Endothelial cell of umbilical vein (primary cell): ENCODE measurements at regions not wholly inside any gene's neighbourhood (a gene's known extent, or its start where the extent isn't known, plus 50 kb on each side); places are given as distances from the start of the nearest gene placed in this dataset.

Experiments used
- BruUV-seq: library from RNA; stranded (reverse); fragments of 400-500 nt; replicated peaks from 2 replicates; lab custom pipeline; 2021; lab: Mats Ljungman, UMichigan
- CTCF ChIA-PET: fragments of 300-600, 350-600 bp; sonication (Branson Sonifier 250); formaldehyde crosslinking; loops from one replicate; lab custom pipeline; 2021; ENCODE audit warnings: antibody characterized with exemption, inconsistent platforms; lab: Charles Lee
- POLR2A ChIA-PET: fragments of 300-600, 350-600 bp; sonication (Branson Sonifier 250); formaldehyde crosslinking; loops from one replicate; lab custom pipeline; 2021; ENCODE audit warnings: antibody characterized with exemption, inconsistent platforms; lab: Charles Lee
- DNase-seq: peaks from one replicate; pipeline ENCODE4 v3.0.0-alpha.2; 2011; ENCODE audit warnings: low read depth, low spot score
- FAIRE-seq: peaks from 2 replicates; lab custom pipeline; 2011; peaks lifted over from hg19 to GRCh38; lab: Jason Lieb, UNC
- H2AFZ ChIP-seq: 2 replicates; pipeline ENCODE4 v1.6.0; 2012; ENCODE audit warnings: low read depth, low read length, control low read depth, inconsistent platforms
- H3K27ac ChIP-seq: 2 replicates; pipeline ENCODE4 v1.5.1; 2011; ENCODE audit warnings: low read depth, mild to moderate bottlenecking, control low read depth, low read length, moderate library complexity; ENCODE audit not compliant: insufficient read depth
- H3K27me3 ChIP-seq, 2 experiments: 2 replicates each; pipeline versions ENCODE4 v1.6.0 to v1.6.1; 2011; ENCODE audit warnings: low read length in 2 of 2, mixed read lengths in 1 of 2; ENCODE audit not compliant: control insufficient read depth in 2 of 2, insufficient read depth in 2 of 2
- H3K36me3 ChIP-seq, 2 experiments: 2 replicates in 1 of 2; 3 replicates in 1 of 2; pipeline ENCODE4 v1.5.1; 2011; ENCODE audit warnings: low read length in 2 of 2, mild to moderate bottlenecking in 1 of 2, moderate library complexity in 1 of 2; ENCODE audit not compliant: control insufficient read depth in 2 of 2, insufficient read depth in 2 of 2; ENCODE audit errors: extremely low read depth in 1 of 2
- H3K4me1 ChIP-seq: 3 replicates; pipeline ENCODE4 v1.5.1; 2011; ENCODE audit warnings: mild to moderate bottlenecking, low read length; ENCODE audit not compliant: control insufficient read depth, insufficient read depth; ENCODE audit errors: extremely low read depth
- H3K4me2 ChIP-seq: 2 replicates; pipeline ENCODE4 v1.6.1; 2011; ENCODE audit warnings: low read length, control low read depth, mixed read lengths; ENCODE audit not compliant: insufficient read depth
- H3K4me3 ChIP-seq, 3 experiments: fragments of 200-600 bp in 1 of 3; sonication (generic), shearing (Covaris generic) in 1 of 3; replicated peaks in 1 of 3; 2 replicates each; pipeline ENCODE4 v1.5.1; 2011 to 2016; ENCODE audit warnings: control low read depth in 3 of 3, low read length in 3 of 3, mild to moderate bottlenecking in 2 of 3, inconsistent platforms in 1 of 3, low read depth in 1 of 3, moderate library complexity in 1 of 3; ENCODE audit not compliant: insufficient read depth in 1 of 3
- H3K79me2 ChIP-seq: 2 replicates; pipeline ENCODE4 v1.6.0; 2012; ENCODE audit warnings: low read length, inconsistent platforms; ENCODE audit not compliant: control insufficient read depth, insufficient read depth
- H3K9ac ChIP-seq: replicated peaks from 2 replicates; pipeline ENCODE3; 2011; ENCODE audit warnings: low read length, control low read depth; ENCODE audit not compliant: insufficient read depth; ENCODE audit errors: extremely low read depth
- H3K9me1 ChIP-seq: replicated peaks from 3 replicates; pipeline ENCODE4 v1.6.0; 2011; ENCODE audit warnings: mild to moderate bottlenecking, low read length; ENCODE audit not compliant: control insufficient read depth, insufficient read depth; ENCODE audit errors: extremely low read depth
- H3K9me3 ChIP-seq: replicated peaks from 2 replicates; pipeline ENCODE4 v1.5.1; 2012; ENCODE audit warnings: low read length, inconsistent platforms; ENCODE audit not compliant: control insufficient read depth, insufficient read depth
- H4K20me1 ChIP-seq: replicated peaks from 2 replicates; pipeline ENCODE3; 2011; ENCODE audit warnings: mild to moderate bottlenecking, low read length; ENCODE audit not compliant: control insufficient read depth, insufficient read depth; ENCODE audit errors: extremely low read depth
- EZH2 ChIP-seq: IDR thresholded peaks from 2 replicates; pipeline ENCODE4 v1.6.1; 2012; ENCODE audit warnings: borderline replicate concordance, low read depth, mild to moderate bottlenecking, moderate library complexity, low read length, inconsistent platforms; ENCODE audit not compliant: severe bottlenecking
- FOS ChIP-seq: IDR thresholded peaks from 2 replicates; pipeline ENCODE4 v1.6.1; 2011; ENCODE audit warnings: mild to moderate bottlenecking, low read length, moderate library complexity, borderline replicate concordance; ENCODE audit not compliant: insufficient read depth
- GATA2 ChIP-seq: IDR thresholded peaks from 2 replicates; pipeline ENCODE4 v1.7.0; 2011; ENCODE audit warnings: low read depth, mild to moderate bottlenecking, moderate library complexity, mixed read lengths, low read length; ENCODE audit not compliant: insufficient read length, insufficient read depth
- JUN ChIP-seq: IDR thresholded peaks from 2 replicates; pipeline ENCODE4 v1.6.1; 2011; ENCODE audit warnings: borderline replicate concordance, low read depth; ENCODE audit not compliant: insufficient read length, insufficient read depth
- MYC ChIP-seq: IDR thresholded peaks from one replicate; pipeline ENCODE4 v1.6.1; 2011; ENCODE audit warnings: mild to moderate bottlenecking, low read depth, low read length
- POLR2A ChIP-seq: IDR thresholded peaks from 2 replicates; pipeline ENCODE4 v1.6.1; 2012; ENCODE audit warnings: low read depth, mild to moderate bottlenecking, control low read depth, low read length
- POLR2AphosphoS5 ChIP-seq: IDR thresholded peaks from 2 replicates; pipeline ENCODE4 v1.6.1; 2012; ENCODE audit warnings: low read depth, mild to moderate bottlenecking, control low read depth, low read length, moderate library complexity; ENCODE audit not compliant: insufficient read depth
- dilution Hi-C: fragments of 300-500 bp; cut with MboI; formaldehyde crosslinking; loops from one replicate; pipeline ENCODE4 v1.15.0; 2019; ENCODE audit warnings: low sequenced_read_pairs; ENCODE audit not compliant: extremely low pct_ligation_motif_present
- intact Hi-C: fragments of 100-400 bp; cut with micrococcal nuclease; formaldehyde crosslinking; loops from one replicate; pipeline ENCODE4 v1.10.0; 2022
- TF ChIP-seq, protein P1 (sequence below), 2 donors: IDR thresholded peaks; 1 replicate in 1 of 2; 2 replicates in 1 of 2; pipeline ENCODE4 v1.5.1; 2011; ENCODE audit warnings: low read length in 2 of 2, mild to moderate bottlenecking in 2 of 2, moderate library complexity in 2 of 2, control low read depth in 1 of 2, inconsistent platforms in 1 of 2, low read depth in 1 of 2; ENCODE audit not compliant: insufficient read depth in 1 of 2; ENCODE audit errors: extremely low read depth in 1 of 2
- TF ChIP-seq, protein P2 (sequence below): IDR thresholded peaks from 2 replicates; pipeline ENCODE4 v1.6.1; 2011; ENCODE audit not compliant: insufficient read depth, insufficient read length

DNA sequence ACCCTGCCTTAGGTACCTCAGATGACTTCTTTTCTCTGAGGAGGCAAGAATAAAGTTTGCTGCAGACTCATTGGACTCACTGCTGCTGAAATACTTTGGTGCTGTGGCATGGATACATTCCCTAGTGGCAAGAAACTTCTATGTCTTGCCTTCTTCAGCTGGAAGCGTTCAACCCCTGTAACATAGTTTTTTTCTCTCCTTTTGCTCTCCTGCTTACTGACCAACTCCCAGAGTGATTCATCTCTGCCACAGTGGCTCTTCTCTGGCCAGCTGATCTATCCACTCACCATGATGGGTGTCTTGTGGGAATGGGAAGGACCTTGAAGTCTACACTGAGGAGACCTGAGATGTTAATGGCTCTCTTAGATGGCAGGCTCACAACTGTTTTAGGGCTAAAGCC, 309.3 kb upstream of the LRRTM4 start:
- H4K20me1 ChIP-seq, result no peaks in the 10 kb centered on the region
- no peaks in the 10 kb centered on the region for H3K36me3 ChIP-seq
- TF ChIP-seq GATA2, result no peak
- no peak for TF ChIP-seq EZH2
- TF ChIP-seq FOS, result no peak
- TF ChIP-seq, protein P1, sequence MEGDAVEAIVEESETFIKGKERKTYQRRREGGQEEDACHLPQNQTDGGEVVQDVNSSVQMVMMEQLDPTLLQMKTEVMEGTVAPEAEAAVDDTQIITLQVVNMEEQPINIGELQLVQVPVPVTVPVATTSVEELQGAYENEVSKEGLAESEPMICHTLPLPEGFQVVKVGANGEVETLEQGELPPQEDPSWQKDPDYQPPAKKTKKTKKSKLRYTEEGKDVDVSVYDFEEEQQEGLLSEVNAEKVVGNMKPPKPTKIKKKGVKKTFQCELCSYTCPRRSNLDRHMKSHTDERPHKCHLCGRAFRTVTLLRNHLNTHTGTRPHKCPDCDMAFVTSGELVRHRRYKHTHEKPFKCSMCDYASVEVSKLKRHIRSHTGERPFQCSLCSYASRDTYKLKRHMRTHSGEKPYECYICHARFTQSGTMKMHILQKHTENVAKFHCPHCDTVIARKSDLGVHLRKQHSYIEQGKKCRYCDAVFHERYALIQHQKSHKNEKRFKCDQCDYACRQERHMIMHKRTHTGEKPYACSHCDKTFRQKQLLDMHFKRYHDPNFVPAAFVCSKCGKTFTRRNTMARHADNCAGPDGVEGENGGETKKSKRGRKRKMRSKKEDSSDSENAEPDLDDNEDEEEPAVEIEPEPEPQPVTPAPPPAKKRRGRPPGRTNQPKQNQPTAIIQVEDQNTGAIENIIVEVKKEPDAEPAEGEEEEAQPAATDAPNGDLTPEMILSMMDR (IDR thresholded peaks at IDR 0.05; ENCODE audit: extremely low read depth in 1 of 2, insufficient read depth in 1 of 2, low read depth in 1 of 2, low read length in 2 of 2), result no peak
- TF ChIP-seq POLR2AphosphoS5, result no peak
- TF ChIP-seq, protein P2, sequence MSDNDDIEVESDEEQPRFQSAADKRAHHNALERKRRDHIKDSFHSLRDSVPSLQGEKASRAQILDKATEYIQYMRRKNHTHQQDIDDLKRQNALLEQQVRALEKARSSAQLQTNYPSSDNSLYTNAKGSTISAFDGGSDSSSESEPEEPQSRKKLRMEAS, result no peak
- TF ChIP-seq MYC, result no peak
- TF ChIP-seq POLR2A, result no peak
- no peak for TF ChIP-seq JUN
- CTCF ChIA-PET, result no interaction called here
- H3K9ac ChIP-seq, result no peak overlapping the region
- H3K27me3 ChIP-seq, result no peaks in the 10 kb centered on the region
- H3K9me1 ChIP-seq, result no peaks in the 10 kb centered on the region
- H3K4me1 ChIP-seq, result no peaks in the 10 kb centered on the region
- POLR2A ChIA-PET, result no interaction called here
- BruUV-seq, result no TSS peak
- H3K4me2 ChIP-seq, result no peak overlapping the region
- intact Hi-C loops (no loop called here), dilution Hi-C loops (no loop called here)
- no peaks in the 10 kb centered on the region for H3K79me2 ChIP-seq
- H3K4me3 ChIP-seq, result no peak overlapping the region
- no peak overlapping the region for H3K27ac ChIP-seq
- DNase-seq, result no peak
- no peak for FAIRE-seq
- no peak overlapping the region for H2AFZ ChIP-seq
- peaks cover 2% of the 10 kb centered on the region for H3K9me3 ChIP-seq
